CD4-positive, CD25-positive, alpha-beta regulatory T cell (primary cell): ENCODE measurements at regions not wholly inside any gene's neighbourhood (a gene's known extent, or its start where the extent isn't known, plus 50 kb on each side); places are given as distances from the start of the nearest gene placed in this dataset.

ENCODE experiments used
- ATAC-seq, 2 donors: fragments of 150-1000 bp; cut with Tn5 transposase; one replicate each; pipeline ENCODE4 v1.10.0; 2021; ENCODE audit warnings: low read depth in 2 of 2, moderate number of reproducible peaks in 2 of 2, moderate library complexity in 1 of 2
- DNase-seq, 3 donors: peaks; one replicate each; pipeline versions ENCODE4 v3.0.0 to v3.0.0-alpha.2; 2012 to 2022; ENCODE audit warnings: mixed read lengths in 1 of 3
- H3K27ac ChIP-seq: one replicate; pipeline ENCODE4 v1.7.0; 2013; ENCODE audit warnings: mild to moderate bottlenecking, low read length; ENCODE audit not compliant: insufficient read depth, poor library complexity, severe bottlenecking
- H3K27me3 ChIP-seq: one replicate; pipeline ENCODE4 v1.7.0; 2013; ENCODE audit warnings: low read length; ENCODE audit not compliant: control insufficient read depth, insufficient read depth
- H3K36me3 ChIP-seq: one replicate; pipeline ENCODE4 v1.7.0; 2013; ENCODE audit warnings: mild to moderate bottlenecking, low read length, moderate library complexity; ENCODE audit not compliant: control insufficient read depth, insufficient read depth
- H3K4me1 ChIP-seq: 2 replicates; pipeline ENCODE4 v1.7.0; 2013; ENCODE audit warnings: mild to moderate bottlenecking, low read length; ENCODE audit not compliant: insufficient read depth, control insufficient read depth, poor library complexity, severe bottlenecking
- H3K4me3 ChIP-seq: one replicate; pipeline ENCODE4 v1.7.0; 2013; ENCODE audit warnings: low read depth, mild to moderate bottlenecking, low read length, moderate library complexity
- H3K9me3 ChIP-seq, 2 experiments: 1 replicate in 1 of 2; 2 replicates in 1 of 2; pipeline ENCODE4 v1.7.0; 2013; ENCODE audit warnings: low read length in 2 of 2, mild to moderate bottlenecking in 1 of 2, moderate library complexity in 1 of 2; ENCODE audit not compliant: control insufficient read depth in 2 of 2
- H3K27ac Mint-ChIP-seq, 3 donors: one replicate each; pipeline ENCODE4 v1.8.0; 2020 to 2022; ENCODE audit warnings: mild to moderate bottlenecking in 3 of 3, mixed read lengths in 3 of 3, moderate library complexity in 2 of 3
- H3K27me3 Mint-ChIP-seq: one replicate; pipeline ENCODE4 v1.8.0; 2022; ENCODE audit warnings: mild to moderate bottlenecking, mixed read lengths
- H3K36me3 Mint-ChIP-seq: one replicate; pipeline ENCODE4 v1.8.0; 2020; ENCODE audit warnings: mixed read lengths
- H3K4me1 Mint-ChIP-seq, 4 donors: one replicate each; pipeline ENCODE4 v1.8.0; 2020 to 2022; ENCODE audit warnings: mixed read lengths in 4 of 4, mild to moderate bottlenecking in 1 of 4
- H3K4me3 Mint-ChIP-seq, 4 donors: one replicate each; pipeline ENCODE4 v1.8.0; 2020 to 2022; ENCODE audit warnings: mild to moderate bottlenecking in 4 of 4, mixed read lengths in 4 of 4, moderate library complexity in 3 of 4
- H3K9me3 Mint-ChIP-seq, 7 donors: one replicate each; pipeline ENCODE4 v1.8.0; 2020 to 2022; ENCODE audit warnings: mixed read lengths in 7 of 7, mild to moderate bottlenecking in 3 of 7, moderate library complexity in 2 of 7

GRCh38 chr2:120465012-120465700 is 119.2 kb downstream of the INHBB start:
- Mint-ChIP-seq H3K4me1 (no peaks in the 10 kb centered on the region), H3K9me3 (peaks cover 0 to 2% (median 0%) of the 10 kb centered on the region in 7 donors), H3K36me3 (no peaks in the 10 kb centered on the region), H3K27me3 (peaks cover 5% of the 10 kb centered on the region), H3K4me3 (no peak overlapping the region), H3K27ac (no peak overlapping the region)
- DNase-seq (no peak), ATAC-seq (no peak)
- Histone ChIP-seq H3K4me3 (no peak overlapping the region), H3K9me3 (no peaks in the 10 kb centered on the region), H3K27ac (no peak overlapping the region), H3K4me1 (no peaks in the 10 kb centered on the region), H3K36me3 (no peaks in the 10 kb centered on the region), H3K27me3 (no peaks in the 10 kb centered on the region)

GRCh38 chr2:120465701-120465988 is 119.7 kb downstream of the INHBB start:
- no peaks in the 10 kb centered on the region for H3K4me1 Mint-ChIP-seq
- Histone ChIP-seq H3K4me3 (no peak overlapping the region), H3K36me3 (no peaks in the 10 kb centered on the region), H3K27ac (no peak overlapping the region), H3K4me1 (no peaks in the 10 kb centered on the region), H3K27me3 (no peaks in the 10 kb centered on the region), H3K9me3 (no peaks in the 10 kb centered on the region)
- H3K36me3 Mint-ChIP-seq: no peaks in the 10 kb centered on the region
- peaks cover 0 to 2% (median 0%) of the 10 kb centered on the region in 7 donors for H3K9me3 Mint-ChIP-seq
- H3K27me3 Mint-ChIP-seq: peaks cover 5% of the 10 kb centered on the region
- no peak overlapping the region for H3K27ac Mint-ChIP-seq
- DNase-seq: no peak
- ATAC-seq: no peak
- no peak overlapping the region for H3K4me3 Mint-ChIP-seq

- Mint-ChIP-seq H3K27ac (no peak overlapping the region), H3K27me3 (peaks cover 5% of the 10 kb centered on the region), H3K4me3 (no peak overlapping the region), H3K4me1 (no peaks in the 10 kb centered on the region), H3K36me3 (no peaks in the 10 kb centered on the region), H3K9me3 (peaks cover 0 to 2% (median 0%) of the 10 kb centered on the region in 7 donors)
- H3K27ac ChIP-seq: no peak overlapping the region
- H3K36me3 ChIP-seq: no peaks in the 10 kb centered on the region
- no peaks in the 10 kb centered on the region for H3K9me3 ChIP-seq
- ATAC-seq (no peak), DNase-seq (no peak)
- no peaks in the 10 kb centered on the region for H3K27me3 ChIP-seq
- no peaks in the 10 kb centered on the region for H3K4me1 ChIP-seq
- H3K4me3 ChIP-seq: no peak overlapping the region
These were observed 120.2 kb downstream of the INHBB start for GRCh38 chr2:120465989-120466703.

GRCh38 chr2:120466704-120467054 is 120.7 kb downstream of the INHBB start:
- no peak for DNase-seq
- peaks cover 1% of the 10 kb centered on the region for H3K27me3 Mint-ChIP-seq

GRCh38 chr2:120468136-120468535 is 122.2 kb downstream of the INHBB start:
- Histone ChIP-seq H3K4me3 (no peak overlapping the region), H3K27me3 (no peaks in the 10 kb centered on the region), H3K4me1 (no peaks in the 10 kb centered on the region), H3K9me3 (no peaks in the 10 kb centered on the region), H3K36me3 (no peaks in the 10 kb centered on the region), H3K27ac (no peak overlapping the region)
- Mint-ChIP-seq H3K9me3 (peaks cover 0 to 4% (median 0%) of the 10 kb centered on the region in 7 donors), H3K4me1 (no peaks in the 10 kb centered on the region), H3K27me3 (no peaks in the 10 kb centered on the region), H3K27ac (no peak overlapping the region), H3K4me3 (no peak overlapping the region), H3K36me3 (no peaks in the 10 kb centered on the region)
- no peak for DNase-seq
- no peak for ATAC-seq

More at GRCh38 chr2:120466704-120467054, 120.7 kb downstream of the INHBB start:
- no peaks in the 10 kb centered on the region for H3K4me1 Mint-ChIP-seq
- H3K9me3 Mint-ChIP-seq: peaks cover 0 to 2% (median 0%) of the 10 kb centered on the region in 7 donors
- no peak overlapping the region for H3K27ac Mint-ChIP-seq
- H3K27ac ChIP-seq: no peak overlapping the region
- no peak overlapping the region for H3K4me3 Mint-ChIP-seq
- H3K4me3 ChIP-seq: no peak overlapping the region
- no peaks in the 10 kb centered on the region for H3K36me3 Mint-ChIP-seq
- H3K4me1 ChIP-seq: no peaks in the 10 kb centered on the region
- ATAC-seq: no peak
- H3K27me3 ChIP-seq: no peaks in the 10 kb centered on the region
- no peaks in the 10 kb centered on the region for H3K36me3 ChIP-seq
- no peaks in the 10 kb centered on the region for H3K9me3 ChIP-seq

GRCh38 chr2:120469426-120469825 is 123.5 kb downstream of the INHBB start:
- Mint-ChIP-seq H3K4me3 (no peak overlapping the region), H3K27ac (no peak overlapping the region), H3K27me3 (no peaks in the 10 kb centered on the region), H3K9me3 (peaks cover 0 to 4% (median 1%) of the 10 kb centered on the region in 7 donors), H3K4me1 (no peaks in the 10 kb centered on the region), H3K36me3 (no peaks in the 10 kb centered on the region)
- Histone ChIP-seq H3K27ac (no peak overlapping the region), H3K9me3 (no peaks in the 10 kb centered on the region), H3K4me3 (no peak overlapping the region), H3K4me1 (no peaks in the 10 kb centered on the region), H3K27me3 (no peaks in the 10 kb centered on the region), H3K36me3 (no peaks in the 10 kb centered on the region)
- no peak for ATAC-seq
- no peak for DNase-seq

GRCh38 chr2:120470041-120470965 is 124.4 kb downstream of the INHBB start:
- Histone ChIP-seq H3K27me3 (no peaks in the 10 kb centered on the region), H3K36me3 (no peaks in the 10 kb centered on the region), H3K4me3 (no peak overlapping the region), H3K4me1 (no peaks in the 10 kb centered on the region), H3K9me3 (no peaks in the 10 kb centered on the region), H3K27ac (no peak overlapping the region)
- ATAC-seq (no peak), DNase-seq (no peak)
- Mint-ChIP-seq H3K27ac (peak overlapping the region in 1 of 3 donors; percentile 5), H3K36me3 (no peaks in the 10 kb centered on the region), H3K4me1 (no peaks in the 10 kb centered on the region), H3K27me3 (no peaks in the 10 kb centered on the region), H3K4me3 (no peak overlapping the region), H3K9me3 (peaks cover 0 to 4% (median 1%) of the 10 kb centered on the region in 7 donors)
